ENCODE measurements at regions not wholly inside any gene's neighbourhood (a gene's known extent, or its start where the extent isn't known, plus 50 kb on each side); places are given as distances from the start of the nearest gene placed in this dataset.

DNA sequence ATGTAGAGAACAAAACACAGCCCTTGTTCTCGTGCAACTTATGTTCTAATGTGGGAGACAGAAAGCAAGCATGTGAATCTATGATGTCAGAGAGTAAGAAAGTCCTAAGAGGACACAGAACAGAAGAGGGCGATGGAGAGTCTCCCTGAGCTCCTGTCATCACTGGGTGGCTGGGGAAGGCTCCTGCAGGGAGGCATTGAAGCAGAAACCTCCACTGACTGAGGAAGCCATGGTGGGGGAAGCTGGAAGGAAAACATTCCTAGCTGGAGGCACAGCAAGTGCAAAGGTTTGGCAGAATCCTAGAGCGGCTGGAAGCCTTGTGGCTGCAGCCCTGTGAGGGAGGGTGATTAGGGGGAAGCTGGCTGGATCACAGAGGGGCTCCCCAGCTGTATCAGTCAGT is 248.0 kb downstream of the CDH26 start:
- no peaks in the 10 kb centered on the region for H3K36me3 ChIP-seq (replicated peaks in 1 of 2; ENCODE audit: control insufficient read depth in 1 of 2, insufficient read depth in 2 of 2, low read length in 1 of 2)
- peaks cover 0 to 14% of the 10 kb centered on the region in 2 experiments; a peak in 1 of 4 replicates for H3K4me1 ChIP-seq (ENCODE audit: control insufficient read depth in 1 of 2, insufficient read depth in 2 of 2, low read depth in 1 of 2, low read length in 1 of 2)
- 17% methylated on average over 3 of the region's 3 CpGs for WGBS (ENCODE audit: low lambda C conversion rate)
- TF ChIP-seq RAD21 (IDR thresholded peaks at IDR 0.05; ENCODE audit: low read length) = peak; percentile 38; the same call in 1 of the 2 replicates
- TF ChIP-seq, protein P1, sequence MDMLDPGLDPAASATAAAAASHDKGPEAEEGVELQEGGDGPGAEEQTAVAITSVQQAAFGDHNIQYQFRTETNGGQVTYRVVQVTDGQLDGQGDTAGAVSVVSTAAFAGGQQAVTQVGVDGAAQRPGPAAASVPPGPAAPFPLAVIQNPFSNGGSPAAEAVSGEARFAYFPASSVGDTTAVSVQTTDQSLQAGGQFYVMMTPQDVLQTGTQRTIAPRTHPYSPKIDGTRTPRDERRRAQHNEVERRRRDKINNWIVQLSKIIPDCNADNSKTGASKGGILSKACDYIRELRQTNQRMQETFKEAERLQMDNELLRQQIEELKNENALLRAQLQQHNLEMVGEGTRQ (IDR thresholded peaks at IDR 0.05; ENCODE audit: borderline replicate concordance, low read depth, low read length) = no peak
- TF ChIP-seq, protein P2, sequence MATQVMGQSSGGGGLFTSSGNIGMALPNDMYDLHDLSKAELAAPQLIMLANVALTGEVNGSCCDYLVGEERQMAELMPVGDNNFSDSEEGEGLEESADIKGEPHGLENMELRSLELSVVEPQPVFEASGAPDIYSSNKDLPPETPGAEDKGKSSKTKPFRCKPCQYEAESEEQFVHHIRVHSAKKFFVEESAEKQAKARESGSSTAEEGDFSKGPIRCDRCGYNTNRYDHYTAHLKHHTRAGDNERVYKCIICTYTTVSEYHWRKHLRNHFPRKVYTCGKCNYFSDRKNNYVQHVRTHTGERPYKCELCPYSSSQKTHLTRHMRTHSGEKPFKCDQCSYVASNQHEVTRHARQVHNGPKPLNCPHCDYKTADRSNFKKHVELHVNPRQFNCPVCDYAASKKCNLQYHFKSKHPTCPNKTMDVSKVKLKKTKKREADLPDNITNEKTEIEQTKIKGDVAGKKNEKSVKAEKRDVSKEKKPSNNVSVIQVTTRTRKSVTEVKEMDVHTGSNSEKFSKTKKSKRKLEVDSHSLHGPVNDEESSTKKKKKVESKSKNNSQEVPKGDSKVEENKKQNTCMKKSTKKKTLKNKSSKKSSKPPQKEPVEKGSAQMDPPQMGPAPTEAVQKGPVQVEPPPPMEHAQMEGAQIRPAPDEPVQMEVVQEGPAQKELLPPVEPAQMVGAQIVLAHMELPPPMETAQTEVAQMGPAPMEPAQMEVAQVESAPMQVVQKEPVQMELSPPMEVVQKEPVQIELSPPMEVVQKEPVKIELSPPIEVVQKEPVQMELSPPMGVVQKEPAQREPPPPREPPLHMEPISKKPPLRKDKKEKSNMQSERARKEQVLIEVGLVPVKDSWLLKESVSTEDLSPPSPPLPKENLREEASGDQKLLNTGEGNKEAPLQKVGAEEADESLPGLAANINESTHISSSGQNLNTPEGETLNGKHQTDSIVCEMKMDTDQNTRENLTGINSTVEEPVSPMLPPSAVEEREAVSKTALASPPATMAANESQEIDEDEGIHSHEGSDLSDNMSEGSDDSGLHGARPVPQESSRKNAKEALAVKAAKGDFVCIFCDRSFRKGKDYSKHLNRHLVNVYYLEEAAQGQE (IDR thresholded peaks at IDR 0.05; ENCODE audit: low read depth, low read length) = no peak
- H3K9me3 ChIP-seq = no peaks in the 10 kb centered on the region
- ChIA-PET POLR2A (no interaction called here), CTCF (interaction anchor here (0.7 to 1.6 kb wide), 8 partner anchors 9 to 250 kb away, joined by 3 to 11 read pairs (median 4); no protein-coding TSS in a partner anchor)
- no peaks in the 10 kb centered on the region for H3K27me3 ChIP-seq (ENCODE audit: insufficient read depth)
- no peaks in the 10 kb centered on the region for H4K20me1 ChIP-seq (ENCODE audit: insufficient read depth)
- no peak overlapping the region for H3K4me2 ChIP-seq
- DNase-seq = peak; percentile 43
- H3F3A ChIP-seq (replicated peaks; ENCODE audit: insufficient read depth) = no peaks in the 10 kb centered on the region
- no peak overlapping the region for H3K27ac ChIP-seq (ENCODE audit: low read depth in 2 of 2, low read length in 1 of 2)
- H2AFZ ChIP-seq (ENCODE audit: low read depth) = no peak overlapping the region
- H3K79me2 ChIP-seq (ENCODE audit: insufficient read depth) = no peaks in the 10 kb centered on the region
- H3K9ac ChIP-seq = no peak overlapping the region
- H3K9me2 ChIP-seq = no peaks in the 10 kb centered on the region
- no peak overlapping the region; a peak in 1 of 4 replicates for H3K4me3 ChIP-seq (ENCODE audit: low read depth in 2 of 2, low read length in 1 of 2)

DNA sequence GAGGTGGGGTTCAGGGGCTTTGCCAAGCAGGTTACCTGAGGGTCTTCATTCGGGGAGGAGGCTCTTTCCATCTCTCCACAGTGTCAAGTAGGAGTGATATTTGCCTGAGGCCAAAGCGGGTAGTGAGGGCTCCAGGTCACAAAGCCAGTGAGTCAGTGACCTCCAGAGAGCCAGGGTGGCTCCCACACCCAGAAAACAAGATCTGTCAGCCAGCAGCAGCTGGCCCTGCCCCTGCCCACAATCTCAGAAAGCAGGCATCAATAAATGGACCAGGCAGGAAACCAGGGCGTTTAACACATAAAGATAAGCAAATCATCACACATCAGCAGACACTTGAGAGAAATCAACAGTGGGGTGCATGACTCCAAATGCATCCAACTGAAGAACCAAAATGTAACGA is 250.8 kb downstream of the CDH26 start:
- Histone ChIP-seq H3F3A (replicated peaks; ENCODE audit: insufficient read depth) (no peaks in the 10 kb centered on the region), H3K36me3 (replicated peaks in 1 of 2; ENCODE audit: control insufficient read depth in 1 of 2, insufficient read depth in 2 of 2, low read length in 1 of 2) (no peaks in the 10 kb centered on the region), H3K9me3 (no peaks in the 10 kb centered on the region), H3K27ac (ENCODE audit: low read depth in 2 of 2, low read length in 1 of 2) (no peak overlapping the region), H4K20me1 (ENCODE audit: insufficient read depth) (no peaks in the 10 kb centered on the region), H3K27me3 (ENCODE audit: insufficient read depth) (no peaks in the 10 kb centered on the region), H3K4me1 (ENCODE audit: control insufficient read depth in 1 of 2, insufficient read depth in 2 of 2, low read depth in 1 of 2, low read length in 1 of 2) (peaks cover 0 to 15% of the 10 kb centered on the region in 2 experiments; a peak in 1 of 4 replicates), H3K9ac (no peak overlapping the region), H3K79me2 (ENCODE audit: insufficient read depth) (no peaks in the 10 kb centered on the region), H3K4me3 (ENCODE audit: low read depth in 2 of 2, low read length in 1 of 2) (no peak overlapping the region), H3K9me2 (no peaks in the 10 kb centered on the region), H2AFZ (ENCODE audit: low read depth) (no peak overlapping the region), H3K4me2 (no peak overlapping the region)
- POLR2A ChIA-PET = no interaction called here
- TF ChIP-seq GATA2 (CRISPR knock-in tag; IDR thresholded peaks at IDR 0.05) (no peak), EP300 (IDR thresholded peaks at IDR 0.05; ENCODE audit: borderline replicate concordance in 1 of 2, low read depth in 1 of 2, low read length in 1 of 2) (no peak), NRF1 (IDR thresholded peaks at IDR 0.05; ENCODE audit: low read depth, low read length) (no peak), ELF1 (IDR thresholded peaks at IDR 0.05) (no peak), FOSL2 (IDR thresholded peaks at IDR 0.05; ENCODE audit: borderline replicate concordance, low read depth) (no peak), CHD2 (IDR thresholded peaks at IDR 0.05; ENCODE audit: low read length, partially characterized antibody) (no peak), FOXM1 (IDR thresholded peaks at IDR 0.05; ENCODE audit: low read depth) (no peak), POLR2AphosphoS5 (IDR thresholded peaks at IDR 0.05; ENCODE audit: low read depth, low read length) (no peak), RFX5 (IDR thresholded peaks at IDR 0.05; ENCODE audit: low read length) (no peak), RXRA (IDR thresholded peaks at IDR 0.05; ENCODE audit: borderline replicate concordance, low read depth) (no peak), NFIC (IDR thresholded peaks at IDR 0.05; ENCODE audit: borderline replicate concordance) (no peak), YY1 (IDR thresholded peaks at IDR 0.05; ENCODE audit: low read depth) (no peak), TEAD4 (IDR thresholded peaks at IDR 0.05; ENCODE audit: borderline replicate concordance, insufficient read depth) (no peak), MEF2A (IDR thresholded peaks at IDR 0.05; ENCODE audit: borderline replicate concordance, low read depth) (no peak), SMC3 (IDR thresholded peaks at IDR 0.05; ENCODE audit: low read depth, low read length) (no peak), JUND (IDR thresholded peaks at IDR 0.05) (no peak), TCF12 (IDR thresholded peaks at IDR 0.05) (no peak), GABPA (IDR thresholded peaks at IDR 0.05; ENCODE audit: low read depth) (no peak)
- TF ChIP-seq, protein P3, sequence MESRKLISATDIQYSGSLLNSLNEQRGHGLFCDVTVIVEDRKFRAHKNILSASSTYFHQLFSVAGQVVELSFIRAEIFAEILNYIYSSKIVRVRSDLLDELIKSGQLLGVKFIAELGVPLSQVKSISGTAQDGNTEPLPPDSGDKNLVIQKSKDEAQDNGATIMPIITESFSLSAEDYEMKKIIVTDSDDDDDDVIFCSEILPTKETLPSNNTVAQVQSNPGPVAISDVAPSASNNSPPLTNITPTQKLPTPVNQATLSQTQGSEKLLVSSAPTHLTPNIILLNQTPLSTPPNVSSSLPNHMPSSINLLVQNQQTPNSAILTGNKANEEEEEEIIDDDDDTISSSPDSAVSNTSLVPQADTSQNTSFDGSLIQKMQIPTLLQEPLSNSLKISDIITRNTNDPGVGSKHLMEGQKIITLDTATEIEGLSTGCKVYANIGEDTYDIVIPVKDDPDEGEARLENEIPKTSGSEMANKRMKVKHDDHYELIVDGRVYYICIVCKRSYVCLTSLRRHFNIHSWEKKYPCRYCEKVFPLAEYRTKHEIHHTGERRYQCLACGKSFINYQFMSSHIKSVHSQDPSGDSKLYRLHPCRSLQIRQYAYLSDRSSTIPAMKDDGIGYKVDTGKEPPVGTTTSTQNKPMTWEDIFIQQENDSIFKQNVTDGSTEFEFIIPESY (IDR thresholded peaks at IDR 0.05; ENCODE audit: borderline replicate concordance, low read depth) = no peak
- TF ChIP-seq, protein P4, sequence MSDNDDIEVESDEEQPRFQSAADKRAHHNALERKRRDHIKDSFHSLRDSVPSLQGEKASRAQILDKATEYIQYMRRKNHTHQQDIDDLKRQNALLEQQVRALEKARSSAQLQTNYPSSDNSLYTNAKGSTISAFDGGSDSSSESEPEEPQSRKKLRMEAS (IDR thresholded peaks at IDR 0.05; ENCODE audit: low read depth) = no peak
- no peak for DNase-seq
- 8% methylated on average over 4 of the region's 4 CpGs for WGBS (ENCODE audit: low lambda C conversion rate)
- CTCF ChIA-PET = interaction anchor here (0.6 to 7.9 kb wide), 5 partner anchors 28 to 246 kb away, joined by 3 to 81 read pairs (median 34); no protein-coding TSS in a partner anchor

All from SK-N-SH (cell line).